ENCODE measurements at regions not wholly inside any gene's neighbourhood (a gene's known extent, or its start where the extent isn't known, plus 50 kb on each side); places are given as distances from the start of the nearest gene placed in this dataset.

DNA sequence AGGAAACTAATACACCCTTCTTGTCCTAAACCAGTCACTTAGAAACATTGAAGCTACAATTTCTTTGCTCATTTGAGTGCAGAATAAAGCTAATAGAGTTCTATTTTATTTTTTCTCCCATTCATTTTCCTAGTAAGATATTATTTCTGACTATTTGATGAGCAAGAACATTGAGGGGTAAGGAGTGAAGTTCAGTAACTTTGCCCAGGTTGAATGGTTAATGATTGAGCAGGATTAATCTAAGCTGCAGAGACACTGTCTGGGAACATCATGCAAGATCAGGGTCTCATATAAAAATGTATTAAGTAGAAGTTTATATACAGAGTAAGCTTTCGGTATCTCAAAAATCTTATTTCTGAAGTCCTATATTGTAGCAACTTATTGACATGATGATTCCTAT lies 102.4 kb upstream of the LIMCH1 start:
- no peaks in the 10 kb centered on the region for H3K9me3 ChIP-seq (ENCODE audit: low read depth, low read length)
- H3K27ac ChIP-seq: no peak overlapping the region
- DNase-seq (ENCODE audit: low read depth, low spot score): no peak
- H3K4me3 ChIP-seq: no peak overlapping the region
- TF ChIP-seq POLR2AphosphoS5 (IDR thresholded peaks at IDR 0.05; ENCODE audit: borderline replicate concordance, low read depth, low read length): no peak
- no peak for TF ChIP-seq FOXP2 (optimal IDR thresholded peaks at IDR 0.05; ENCODE audit: control extremely low read depth, extremely low read length, insufficient read depth)
- TF ChIP-seq EZH2 (IDR thresholded peaks at IDR 0.05): no peak
- H3K36me3 ChIP-seq (ENCODE audit: insufficient read depth, low read length): no peaks in the 10 kb centered on the region
- no peak overlapping the region for H3K9ac ChIP-seq (ENCODE audit: insufficient read length)

DNA sequence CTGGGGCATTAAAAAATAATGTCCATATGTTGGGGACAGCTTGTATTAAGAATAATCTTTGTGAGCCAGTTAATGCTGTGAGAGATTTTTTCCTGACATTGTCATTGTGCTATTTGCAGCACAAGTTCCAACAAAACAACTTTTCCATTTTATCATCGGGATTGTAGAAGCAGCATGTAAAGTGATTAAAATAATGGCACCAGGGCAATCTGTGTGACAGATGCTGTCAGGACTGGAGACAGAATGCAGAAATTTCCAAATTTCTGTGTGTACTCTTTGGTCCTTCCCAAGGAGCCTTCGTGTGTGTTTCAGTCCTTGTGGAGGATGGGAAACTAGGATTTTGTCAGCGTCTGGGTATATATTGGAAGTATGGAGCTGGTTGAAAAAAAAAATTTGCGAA lies 101.5 kb upstream of the LIMCH1 start:
- no peak for DNase-seq (ENCODE audit: low read depth, low spot score)
- no peak overlapping the region for H3K4me3 ChIP-seq
- TF ChIP-seq FOXP2 (optimal IDR thresholded peaks at IDR 0.05; ENCODE audit: control extremely low read depth, extremely low read length, insufficient read depth): no peak
- TF ChIP-seq POLR2AphosphoS5 (IDR thresholded peaks at IDR 0.05; ENCODE audit: borderline replicate concordance, low read depth, low read length): no peak
- no peak for TF ChIP-seq EZH2 (IDR thresholded peaks at IDR 0.05)
- H3K27ac ChIP-seq: no peak overlapping the region
- H3K9ac ChIP-seq (ENCODE audit: insufficient read length): no peak overlapping the region
- no peaks in the 10 kb centered on the region for H3K36me3 ChIP-seq (ENCODE audit: insufficient read depth, low read length)
- no peaks in the 10 kb centered on the region for H3K9me3 ChIP-seq (ENCODE audit: low read depth, low read length)

DNA sequence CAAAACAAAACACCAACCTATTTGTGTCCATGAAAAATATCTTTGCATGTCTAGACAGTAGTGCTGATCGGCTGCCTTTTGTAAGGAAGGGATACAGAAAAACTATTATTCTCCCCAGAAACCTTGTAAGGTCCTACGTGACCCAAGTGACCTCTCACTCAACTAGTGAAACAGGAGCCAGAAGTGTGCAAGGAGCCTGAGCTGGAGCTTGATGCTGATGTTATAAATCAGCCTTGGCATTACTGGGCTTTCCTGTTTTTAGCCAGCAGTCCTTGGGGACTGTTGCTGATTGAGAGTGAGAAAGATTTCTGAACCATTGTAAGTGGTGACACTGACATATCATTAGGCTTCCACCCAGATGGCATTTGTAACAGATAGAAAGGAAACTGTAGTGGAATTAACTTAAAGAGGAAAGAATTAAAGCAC lies 100.8 kb upstream of the LIMCH1 start:
- Histone ChIP-seq H3K9ac (ENCODE audit: insufficient read length) (no peak overlapping the region), H3K9me3 (ENCODE audit: low read depth, low read length) (no peaks in the 10 kb centered on the region), H3K4me3 (no peak overlapping the region), H3K27ac (no peak overlapping the region), H3K36me3 (ENCODE audit: insufficient read depth, low read length) (no peaks in the 10 kb centered on the region)
- no peak for TF ChIP-seq POLR2AphosphoS5 (IDR thresholded peaks at IDR 0.05; ENCODE audit: borderline replicate concordance, low read depth, low read length)
- TF ChIP-seq EZH2 (IDR thresholded peaks at IDR 0.05): no peak
- no peak for DNase-seq (ENCODE audit: low read depth, low spot score)

DNA sequence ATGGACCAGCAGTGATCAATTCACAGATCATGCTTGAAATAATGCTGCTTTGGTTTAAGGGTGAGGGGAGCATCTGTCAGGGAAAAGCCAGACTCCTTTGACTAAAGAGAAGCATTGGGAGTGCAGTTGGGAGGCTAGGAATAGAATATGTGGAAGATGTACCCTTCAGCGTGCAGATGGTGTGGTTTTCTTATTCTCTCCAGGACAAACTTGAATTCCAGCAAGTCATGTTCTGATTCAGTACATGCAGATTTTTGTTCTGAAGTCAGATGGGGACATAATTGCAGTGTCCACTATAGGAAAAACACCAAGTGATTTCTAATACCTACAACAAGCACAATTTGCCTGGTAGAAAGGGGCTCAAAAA lies 99.0 kb upstream of the LIMCH1 start:
- TF ChIP-seq POLR2AphosphoS5 (IDR thresholded peaks at IDR 0.05; ENCODE audit: borderline replicate concordance, low read depth, low read length): no peak
- TF ChIP-seq FOXP2 (optimal IDR thresholded peaks at IDR 0.05; ENCODE audit: control extremely low read depth, extremely low read length, insufficient read depth): no peak
- TF ChIP-seq EZH2 (IDR thresholded peaks at IDR 0.05): no peak
- Histone ChIP-seq H3K9ac (ENCODE audit: insufficient read length) (no peak overlapping the region), H3K36me3 (ENCODE audit: insufficient read depth, low read length) (no peaks in the 10 kb centered on the region), H3K4me3 (no peak overlapping the region), H3K9me3 (ENCODE audit: low read depth, low read length) (no peaks in the 10 kb centered on the region), H3K27ac (no peak overlapping the region)
- no peak for DNase-seq (ENCODE audit: low read depth, low spot score)

DNA sequence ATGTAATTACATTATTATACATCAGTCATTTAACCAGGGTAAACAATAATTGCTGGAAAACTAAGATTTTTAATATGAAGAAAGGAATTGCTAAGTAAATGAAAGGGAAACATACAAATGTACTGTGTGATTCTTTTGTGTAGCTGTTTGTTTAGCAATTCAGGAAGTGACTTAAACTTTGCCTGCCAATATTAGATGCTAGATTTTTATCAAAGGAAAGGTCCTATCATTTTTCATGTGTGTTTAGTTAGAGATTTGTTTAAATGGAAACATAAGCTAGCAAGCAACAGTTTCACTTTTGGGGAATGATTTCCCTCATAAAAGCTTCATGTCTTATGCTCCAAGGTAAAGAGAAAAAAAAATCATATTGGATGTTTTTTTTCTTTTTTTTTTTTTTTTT lies 95.1 kb upstream of the LIMCH1 start:
- Histone ChIP-seq H3K36me3 (ENCODE audit: insufficient read depth, low read length) (no peaks in the 10 kb centered on the region), H3K4me3 (peak overlapping the region; percentile 39), H3K27ac (peak overlapping the region; percentile 84), H3K9me3 (ENCODE audit: low read depth, low read length) (no peaks in the 10 kb centered on the region), H3K9ac (ENCODE audit: insufficient read length) (peak overlapping the region; percentile 45)
- DNase-seq (ENCODE audit: low read depth, low spot score): no peak
- TF ChIP-seq FOXP2 (optimal IDR thresholded peaks at IDR 0.05; ENCODE audit: control extremely low read depth, extremely low read length, insufficient read depth) (no peak), POLR2AphosphoS5 (IDR thresholded peaks at IDR 0.05; ENCODE audit: borderline replicate concordance, low read depth, low read length) (no peak), EZH2 (IDR thresholded peaks at IDR 0.05) (no peak)

DNA sequence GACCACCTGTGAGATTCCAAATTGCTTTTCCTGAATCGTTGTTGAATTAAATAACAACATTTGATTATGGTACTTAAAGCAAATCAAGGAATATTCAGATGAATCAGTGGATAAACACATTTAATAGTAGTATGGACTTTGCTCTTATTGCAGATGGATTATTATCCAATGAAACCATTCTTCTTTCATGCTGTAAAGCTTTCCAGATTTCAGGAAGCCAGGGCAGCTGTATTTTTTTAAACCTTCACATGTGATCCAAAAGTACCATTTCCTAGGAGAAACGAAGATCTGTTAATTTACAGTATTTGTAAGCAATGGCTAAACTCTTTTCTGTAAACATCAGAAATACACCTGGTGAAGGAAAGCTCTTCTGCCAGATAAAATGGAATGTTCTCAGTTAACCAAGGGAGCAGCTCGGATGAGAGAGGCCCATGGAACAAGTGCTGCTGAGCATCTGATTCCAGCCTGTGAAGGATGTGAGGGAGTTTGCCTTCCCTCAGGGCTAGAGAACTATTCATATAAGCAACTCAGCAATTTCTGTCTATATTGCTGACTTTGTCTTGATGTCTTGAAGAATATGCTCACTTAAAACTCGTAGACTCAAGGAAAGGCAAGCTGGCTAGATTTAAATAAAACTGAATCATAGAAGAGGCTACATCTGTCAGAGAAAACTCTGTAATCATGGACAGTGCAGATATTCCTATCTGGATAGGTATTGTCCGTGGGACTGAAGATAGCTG lies 94.4 kb upstream of the LIMCH1 start:
- no peaks in the 10 kb centered on the region for H3K9me3 ChIP-seq (ENCODE audit: low read depth, low read length)
- peak overlapping the region; percentile 16 for H3K4me3 ChIP-seq
- TF ChIP-seq EZH2 (IDR thresholded peaks at IDR 0.05): no peak
- TF ChIP-seq POLR2AphosphoS5 (IDR thresholded peaks at IDR 0.05; ENCODE audit: borderline replicate concordance, low read depth, low read length): no peak
- no peak for TF ChIP-seq FOXP2 (optimal IDR thresholded peaks at IDR 0.05; ENCODE audit: control extremely low read depth, extremely low read length, insufficient read depth)
- no peaks in the 10 kb centered on the region for H3K36me3 ChIP-seq (ENCODE audit: insufficient read depth, low read length)
- no peak overlapping the region for H3K9ac ChIP-seq (ENCODE audit: insufficient read length)
- H3K27ac ChIP-seq: peak overlapping the region; percentile 84
- no peak for DNase-seq (ENCODE audit: low read depth, low spot score)

DNA sequence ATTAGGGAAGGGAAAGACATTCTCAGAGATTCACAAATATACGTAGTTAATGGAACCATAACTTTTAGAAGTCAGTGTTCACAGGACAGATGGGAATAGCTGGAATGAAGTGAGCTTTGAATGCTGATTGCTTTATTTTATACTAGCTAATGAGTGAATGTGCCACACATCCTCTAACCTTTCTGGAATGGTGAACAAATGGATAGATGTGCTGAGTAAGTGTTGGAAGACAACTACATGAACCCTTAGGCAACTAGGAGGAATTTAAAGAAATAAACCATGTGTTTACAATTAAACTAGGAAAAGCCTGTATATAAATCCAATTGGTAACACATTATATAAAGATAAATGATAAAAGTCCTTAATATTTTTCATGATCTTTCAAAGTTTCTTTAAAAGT lies 91.6 kb upstream of the LIMCH1 start:
- TF ChIP-seq POLR2AphosphoS5 (IDR thresholded peaks at IDR 0.05; ENCODE audit: borderline replicate concordance, low read depth, low read length) (peak; percentile 12; the same call in 1 of the 2 replicates), EZH2 (IDR thresholded peaks at IDR 0.05) (no peak), FOXP2 (optimal IDR thresholded peaks at IDR 0.05; ENCODE audit: control extremely low read depth, extremely low read length, insufficient read depth) (no peak)
- peak overlapping the region; percentile 8 for H3K4me3 ChIP-seq
- peak overlapping the region; percentile 71 for H3K27ac ChIP-seq
- no peak overlapping the region for H3K9ac ChIP-seq (ENCODE audit: insufficient read length)
- no peaks in the 10 kb centered on the region for H3K36me3 ChIP-seq (ENCODE audit: insufficient read depth, low read length)
- DNase-seq (ENCODE audit: low read depth, low spot score): no peak
- H3K9me3 ChIP-seq (ENCODE audit: low read depth, low read length): no peaks in the 10 kb centered on the region

DNA sequence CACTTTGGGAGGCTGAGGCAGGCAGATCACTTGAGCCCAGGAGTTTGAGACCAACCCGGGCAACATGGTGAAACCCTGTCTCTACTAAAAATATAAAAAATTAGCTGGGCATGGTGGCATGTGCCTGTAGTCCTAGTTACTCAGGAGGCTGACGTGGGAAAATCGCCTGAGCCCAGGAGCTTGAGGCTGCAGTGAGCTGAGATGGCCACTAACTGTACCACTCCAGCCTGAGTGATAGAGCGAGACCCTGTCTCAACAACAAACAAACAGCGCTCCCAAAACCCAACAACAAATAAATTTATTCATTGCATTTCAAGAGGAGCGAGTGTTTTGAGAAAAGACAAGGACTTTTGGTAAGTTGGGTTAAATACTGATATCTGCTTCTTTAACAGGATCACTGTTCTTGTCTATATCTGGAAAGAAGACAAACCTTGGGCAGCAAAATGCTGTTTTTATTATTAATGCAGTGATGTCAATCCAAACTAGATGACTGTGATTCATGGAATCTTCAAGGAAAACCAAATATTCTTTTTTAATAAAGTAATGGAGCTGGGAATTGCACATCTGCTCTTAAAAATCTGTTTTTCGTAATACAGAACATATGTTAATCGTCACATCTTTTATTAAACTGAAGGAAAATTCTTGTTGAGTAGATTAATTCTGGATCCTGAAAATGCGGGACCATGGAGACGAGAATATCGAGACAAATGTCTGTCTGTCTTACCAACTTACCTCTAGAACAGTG lies 90.8 kb upstream of the LIMCH1 start:
- Histone ChIP-seq H3K27ac (peak overlapping the region; percentile 71; the same call in 1 of the 2 replicates), H3K9ac (ENCODE audit: insufficient read length) (no peak overlapping the region), H3K9me3 (ENCODE audit: low read depth, low read length) (no peaks in the 10 kb centered on the region), H3K4me3 (no peak overlapping the region), H3K36me3 (ENCODE audit: insufficient read depth, low read length) (no peaks in the 10 kb centered on the region)
- TF ChIP-seq EZH2 (IDR thresholded peaks at IDR 0.05): no peak
- TF ChIP-seq POLR2AphosphoS5 (IDR thresholded peaks at IDR 0.05; ENCODE audit: borderline replicate concordance, low read depth, low read length): no peak
- TF ChIP-seq FOXP2 (optimal IDR thresholded peaks at IDR 0.05; ENCODE audit: control extremely low read depth, extremely low read length, insufficient read depth): no peak
- no peak for DNase-seq (ENCODE audit: low read depth, low spot score)
